Kidney glomerular epithelial cell (primary cell): ENCODE measurements at regions not wholly inside any gene's neighbourhood (a gene's known extent, or its start where the extent isn't known, plus 50 kb on each side); places are given as distances from the start of the nearest gene placed in this dataset.
"Not testable (repeated sequence)": the region's sequence is repeated elsewhere in the genome, so short reads cannot be mapped to it uniquely, and the experiment has no call there.

Source experiments
- DNase-seq: peaks from one replicate; lab custom pipeline; 2025; lab: John Stamatoyannopoulos, UW

- no peak for DNase-seq
Measured at GRCh38 chr2:125707611-125708010, 948.3 kb upstream of the GYPC start.

- no peak for DNase-seq
Measured at GRCh38 chr2:125710561-125710960, 945.4 kb upstream of the GYPC start.

GRCh38 chr2:125711075-125711474, 944.9 kb upstream of the GYPC start:
- DNase-seq = no peak

GRCh38 chr2:125713533-125713932, 942.4 kb upstream of the GYPC start:
- no peak for DNase-seq

GRCh38 chr2:125721072-125721721, 934.8 kb upstream of the GYPC start:
- DNase-seq = no peak

GRCh38 chr2:125730921-125731320, 925.0 kb upstream of the GYPC start:
- DNase-seq = no peak

GRCh38 chr2:125736306-125736705, 919.7 kb upstream of the GYPC start:
- no peak for DNase-seq

- DNase-seq = no peak
Measured at GRCh38 chr2:125745514-125745913, 910.4 kb upstream of the GYPC start.

GRCh38 chr2:125746321-125747164, 909.4 kb upstream of the GYPC start:
- DNase-seq = no peak

- no peak for DNase-seq
Measured at GRCh38 chr2:125747165-125747425, 908.9 kb upstream of the GYPC start.

- DNase-seq = no peak
Measured at GRCh38 chr2:125756431-125756830, 899.5 kb upstream of the GYPC start.

- DNase-seq = no peak
Measured at GRCh38 chr2:125796784-125797183, 859.2 kb upstream of the GYPC start.

- no peak for DNase-seq
Measured at GRCh38 chr2:125797192-125797591, 858.8 kb upstream of the GYPC start.

GRCh38 chr2:125822746-125823145, 833.2 kb upstream of the GYPC start:
- no peak for DNase-seq

- not testable (repeated sequence) for DNase-seq
Measured at GRCh38 chr2:125825781-125826180, 830.2 kb upstream of the GYPC start.

GRCh38 chr2:125837128-125837527, 818.8 kb upstream of the GYPC start:
- no peak for DNase-seq

GRCh38 chr2:125837611-125838010, 818.3 kb upstream of the GYPC start:
- no peak for DNase-seq

- no peak for DNase-seq
Measured at GRCh38 chr2:125839945-125840344, 816.0 kb upstream of the GYPC start.

GRCh38 chr2:125842041-125842440, 813.9 kb upstream of the GYPC start:
- no peak for DNase-seq

GRCh38 chr2:125850541-125850940, 805.4 kb upstream of the GYPC start:
- DNase-seq = no peak

- no peak for DNase-seq
Measured at GRCh38 chr2:125852364-125852763, 803.6 kb upstream of the GYPC start.

GRCh38 chr2:125853626-125854025, 802.3 kb upstream of the GYPC start:
- DNase-seq = no peak

- no peak for DNase-seq
Measured at GRCh38 chr2:125855204-125855603, 800.8 kb upstream of the GYPC start.
